Left lung (tissue), 4 donors: ENCODE measurements at regions not wholly inside any gene's neighbourhood (a gene's known extent, or its start where the extent isn't known, plus 50 kb on each side); places are given as distances from the start of the nearest gene placed in this dataset.
A peak's percentile ranks its signal among the peaks of the same experiment; 100 is the strongest.

Experiments
- ATAC-seq: fragments of 200-7000 bp; cut with Tn5 transposase; one replicate; pipeline ENCODE4 v1.9.1; 2020; ENCODE audit warnings: moderate library complexity
- DNase-seq, 4 donors: peaks; one replicate each; pipeline ENCODE4 v3.0.0-alpha.2; 2013 to 2020
- H3K27ac ChIP-seq, 2 donors: fragments of 200-600 bp; sonication (generic) in 1 of 2; one replicate each; pipeline versions ENCODE4 v1.5.0 to v1.8.0; 2020 to 2021
- H3K27me3 ChIP-seq, 2 donors: fragments of 200-600 bp; sonication (generic) in 1 of 2; one replicate each; pipeline versions ENCODE4 v1.5.0 to v1.8.0; 2020 to 2021
- H3K36me3 ChIP-seq, 2 donors: fragments of 200-600 bp; sonication (generic) in 1 of 2; one replicate each; pipeline versions ENCODE4 v1.5.0 to v1.8.0; 2020 to 2021
- H3K4me1 ChIP-seq, 2 donors: fragments of 200-600 bp; one replicate each; pipeline ENCODE4 v1.8.0; 2021
- H3K4me3 ChIP-seq, 2 donors: fragments of 200-600 bp; sonication (generic) in 1 of 2; one replicate each; pipeline versions ENCODE4 v1.5.0 to v1.8.0; 2020 to 2021; ENCODE audit warnings: mild to moderate bottlenecking in 1 of 2
- H3K9me3 ChIP-seq, 2 donors: fragments of 200-600 bp; sonication (generic) in 1 of 2; one replicate each; pipeline versions ENCODE4 v1.5.0 to v1.8.0; 2020 to 2021
- intact Hi-C, 2 donors: fragments of 100-400 bp; cut with DNase I; formaldehyde crosslinking; loops; one replicate each; pipeline versions ENCODE4 v1.11.2 to v1.14.2; 2022
- TF ChIP-seq, protein P1 (sequence below), 2 donors: fragments of 200-600 bp; sonication (generic) in 1 of 2; IDR thresholded peaks; one replicate each; pipeline versions ENCODE4 v1.5.0 to v1.8.0; 2021; ENCODE audit warnings: antibody characterized with exemption in 2 of 2
- donor health status: DM: no; HTN: yes; CAD: no.
- donor health status: DM: no; HTN: no; CAD: no.

DNA sequence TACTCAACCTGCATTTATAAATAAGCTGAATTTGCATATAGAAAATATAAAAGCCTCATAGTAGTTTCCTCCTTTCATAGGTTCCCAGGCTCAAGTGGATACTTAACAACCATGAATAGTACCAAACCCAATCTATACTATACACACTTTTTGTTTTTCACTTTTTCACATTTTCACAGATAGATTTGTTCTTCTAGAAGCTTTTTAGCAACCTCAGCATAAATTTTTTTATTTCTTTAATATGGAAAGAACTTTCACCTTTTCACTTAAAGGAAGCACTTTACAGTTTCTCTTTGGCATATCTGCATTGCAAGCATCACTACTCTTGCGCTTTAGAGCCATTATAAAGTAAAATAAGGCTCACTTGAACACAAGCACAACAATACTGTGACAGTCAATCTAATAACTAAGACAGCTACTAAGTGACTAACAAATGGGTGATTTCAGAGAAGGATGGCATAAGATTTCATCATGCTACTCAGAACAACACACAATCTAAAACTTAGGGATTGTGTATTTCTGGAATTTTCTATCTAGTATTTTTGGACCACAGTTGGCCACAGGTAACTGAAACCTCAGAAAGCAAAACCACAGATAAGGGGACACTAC is 1063.6 kb downstream of the FAM181B start:
- H3K27ac ChIP-seq, result no peak overlapping the region
- intact Hi-C loops, result no loop called here
- no peaks in the 10 kb centered on the region for H3K36me3 ChIP-seq
- H3K4me3 ChIP-seq, result no peak overlapping the region
- no peaks in the 10 kb centered on the region for H3K27me3 ChIP-seq
- no peak for DNase-seq
- no peak for ATAC-seq
- TF ChIP-seq, protein P1, sequence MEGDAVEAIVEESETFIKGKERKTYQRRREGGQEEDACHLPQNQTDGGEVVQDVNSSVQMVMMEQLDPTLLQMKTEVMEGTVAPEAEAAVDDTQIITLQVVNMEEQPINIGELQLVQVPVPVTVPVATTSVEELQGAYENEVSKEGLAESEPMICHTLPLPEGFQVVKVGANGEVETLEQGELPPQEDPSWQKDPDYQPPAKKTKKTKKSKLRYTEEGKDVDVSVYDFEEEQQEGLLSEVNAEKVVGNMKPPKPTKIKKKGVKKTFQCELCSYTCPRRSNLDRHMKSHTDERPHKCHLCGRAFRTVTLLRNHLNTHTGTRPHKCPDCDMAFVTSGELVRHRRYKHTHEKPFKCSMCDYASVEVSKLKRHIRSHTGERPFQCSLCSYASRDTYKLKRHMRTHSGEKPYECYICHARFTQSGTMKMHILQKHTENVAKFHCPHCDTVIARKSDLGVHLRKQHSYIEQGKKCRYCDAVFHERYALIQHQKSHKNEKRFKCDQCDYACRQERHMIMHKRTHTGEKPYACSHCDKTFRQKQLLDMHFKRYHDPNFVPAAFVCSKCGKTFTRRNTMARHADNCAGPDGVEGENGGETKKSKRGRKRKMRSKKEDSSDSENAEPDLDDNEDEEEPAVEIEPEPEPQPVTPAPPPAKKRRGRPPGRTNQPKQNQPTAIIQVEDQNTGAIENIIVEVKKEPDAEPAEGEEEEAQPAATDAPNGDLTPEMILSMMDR (IDR thresholded peaks at IDR 0.05), result no peak
- H3K4me1 ChIP-seq, result no peaks in the 10 kb centered on the region
- H3K9me3 ChIP-seq, result no peaks in the 10 kb centered on the region

DNA sequence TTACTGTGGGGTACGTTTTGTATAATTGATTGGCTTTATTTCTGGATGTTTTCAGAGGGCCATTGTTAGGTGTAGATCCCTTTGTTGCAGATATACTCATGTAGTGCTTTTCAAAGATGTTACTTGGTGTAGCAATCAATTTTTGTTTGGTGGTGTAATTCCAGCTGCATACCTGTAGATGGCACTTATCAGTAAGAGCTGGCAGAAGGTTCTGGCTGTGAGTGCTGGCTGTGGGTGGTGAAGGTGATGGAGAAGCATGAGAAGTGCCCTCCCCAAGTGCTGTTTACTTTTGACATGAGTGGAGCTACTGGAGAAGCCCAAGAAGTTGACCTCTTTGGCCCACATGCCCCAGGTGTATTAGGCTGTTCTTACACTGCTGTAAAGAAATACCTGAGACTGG is 1074.9 kb downstream of the FAM181B start:
- ATAC-seq, result peak; percentile 91
- DNase-seq, result peak in 1 of 4 donors; percentile 37

DNA sequence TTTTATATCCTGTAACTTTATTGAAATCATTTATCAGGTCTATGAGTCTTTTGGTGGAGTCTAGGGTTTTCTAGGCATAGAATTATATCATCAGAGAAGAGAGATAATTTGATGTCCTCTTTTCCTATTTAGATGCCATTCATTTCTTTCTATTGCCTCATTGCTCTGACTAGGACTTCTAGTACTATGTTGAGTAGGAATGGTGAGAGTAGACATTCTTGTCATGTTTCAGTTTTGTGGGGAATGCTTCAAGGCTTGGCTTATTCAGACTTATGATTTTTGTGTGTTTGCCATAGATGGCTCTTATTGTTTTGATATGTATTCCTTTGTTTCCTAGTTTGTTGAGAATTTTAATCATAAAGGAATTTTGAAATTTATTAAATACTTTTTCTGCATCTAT is 1078.3 kb downstream of the FAM181B start:
- Histone ChIP-seq H3K36me3 (no peaks in the 10 kb centered on the region), H3K27ac (no peak overlapping the region), H3K27me3 (no peaks in the 10 kb centered on the region), H3K4me3 (no peak overlapping the region), H3K9me3 (peaks cover 0 to 6% of the 10 kb centered on the region in 2 donors), H3K4me1 (no peaks in the 10 kb centered on the region)
- TF ChIP-seq, protein P1 (IDR thresholded peaks at IDR 0.05), result no peak
- no peak for ATAC-seq
- intact Hi-C loops, result no loop called here
- DNase-seq, result no peak

More for the DNA sequence above, 1074.9 kb downstream of the FAM181B start:
- H3K9me3 ChIP-seq, result peaks cover 0 to 6% of the 10 kb centered on the region in 2 donors
- H3K27ac ChIP-seq, result no peak overlapping the region
- intact Hi-C loops, result no loop called here
- no peaks in the 10 kb centered on the region for H3K36me3 ChIP-seq
- TF ChIP-seq, protein P1 (IDR thresholded peaks at IDR 0.05), result no peak
- H3K27me3 ChIP-seq, result no peaks in the 10 kb centered on the region
- no peaks in the 10 kb centered on the region for H3K4me1 ChIP-seq
- no peak overlapping the region for H3K4me3 ChIP-seq

- DNase-seq (no peak), ATAC-seq (no peak)
- Histone ChIP-seq H3K27me3 (no peaks in the 10 kb centered on the region), H3K9me3 (no peaks in the 10 kb centered on the region), H3K27ac (no peak overlapping the region), H3K4me1 (no peaks in the 10 kb centered on the region), H3K4me3 (no peak overlapping the region), H3K36me3 (no peaks in the 10 kb centered on the region)
- TF ChIP-seq, protein P1 (IDR thresholded peaks at IDR 0.05), result no peak
- intact Hi-C loops, result loop anchor here in 1 of 2 donors (10.0 kb wide), 1 partner anchor 1047 kb away; no protein-coding TSS in a partner anchor
Observed at GRCh38 chr11:81647374-81647773, 1086.3 kb downstream of the FAM181B start.

DNA sequence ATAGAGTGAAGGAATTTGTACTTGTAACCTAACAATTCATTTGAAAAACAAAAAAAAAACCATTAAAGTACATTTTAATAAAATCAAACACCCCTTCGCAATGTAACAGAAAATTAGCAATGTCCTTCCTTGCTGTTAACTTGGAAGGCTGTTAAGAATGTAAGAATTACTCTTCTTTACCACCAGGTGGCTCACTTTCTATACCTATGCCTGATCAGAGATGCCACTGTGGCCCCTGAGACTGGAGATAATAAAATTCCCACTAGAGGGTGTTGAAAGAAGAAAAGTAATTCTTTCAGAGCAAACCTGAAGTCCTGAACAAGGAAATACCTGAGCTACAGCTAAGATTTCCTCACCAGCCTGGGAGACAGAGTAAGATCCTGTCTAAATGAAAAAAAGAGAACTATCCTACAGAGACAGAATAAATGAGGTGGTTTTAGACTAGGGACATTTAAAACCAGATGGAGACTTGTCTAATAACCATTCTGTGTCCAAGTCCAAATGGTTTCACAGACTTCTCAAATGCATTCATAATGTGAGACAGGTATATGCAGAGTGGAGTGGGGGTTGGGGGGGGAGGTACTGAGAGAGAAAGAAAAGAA is 1089.3 kb downstream of the FAM181B start:
- peak in 2 of 4 donors; percentile 22 to 42 for DNase-seq
- H3K4me1 ChIP-seq, result no peaks in the 10 kb centered on the region
- TF ChIP-seq, protein P1 (IDR thresholded peaks at IDR 0.05), result peak; percentile 41 to 60
- intact Hi-C loops, result loop anchor here in 1 of 2 donors (10.0 kb wide), 1 partner anchor 1050 kb away; no protein-coding TSS in a partner anchor
- ATAC-seq, result peak; percentile 70
- no peaks in the 10 kb centered on the region for H3K9me3 ChIP-seq
- H3K27me3 ChIP-seq, result no peaks in the 10 kb centered on the region
- H3K4me3 ChIP-seq, result no peak overlapping the region
- H3K27ac ChIP-seq, result no peak overlapping the region
- no peaks in the 10 kb centered on the region for H3K36me3 ChIP-seq
